ENCODE measurements at regions not wholly inside any gene's neighbourhood (a gene's known extent, or its start where the extent isn't known, plus 50 kb on each side); places are given as distances from the start of the nearest gene placed in this dataset.

DNA sequence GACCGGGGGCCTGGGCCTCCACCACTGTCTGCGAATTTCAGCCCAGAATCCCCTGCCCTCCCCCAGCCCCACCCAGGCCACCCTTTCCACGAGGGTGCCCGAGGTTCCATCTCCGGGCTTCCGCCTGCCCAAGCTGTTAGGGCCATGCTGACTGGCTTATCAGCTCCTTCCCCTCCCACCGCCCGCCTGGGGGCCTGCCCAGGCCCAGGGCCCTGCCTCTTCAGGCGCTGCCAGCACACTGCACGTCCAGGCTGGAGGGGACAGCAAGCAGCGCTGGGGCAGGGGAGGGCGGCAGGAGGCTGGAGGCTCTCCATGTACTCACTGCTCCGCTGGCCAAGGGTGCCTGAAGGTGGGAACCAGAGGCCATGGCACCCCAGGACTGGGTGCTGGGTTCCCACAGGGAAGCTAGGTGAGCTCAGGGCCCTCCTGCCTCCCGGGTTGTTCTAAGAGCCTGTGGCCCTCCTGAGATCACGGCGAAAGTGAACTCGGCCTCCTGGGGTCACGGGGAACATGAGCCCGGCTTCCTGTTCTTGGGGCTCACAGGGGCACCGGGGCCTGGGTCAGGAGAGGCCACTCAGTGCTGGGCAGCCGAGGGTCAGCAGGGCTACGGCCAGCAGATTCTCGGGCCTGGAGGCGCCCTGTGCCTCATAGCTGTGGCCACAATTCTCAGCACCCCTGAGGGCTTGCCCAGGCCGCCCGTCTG lies 57.7 kb upstream of the EGFL7 start:
- H3K4me3 ChIP-seq (ENCODE audit: low read length in 3 of 3), result no peak overlapping the region
- H3K9me3 ChIP-seq (ENCODE audit: control insufficient read depth in 2 of 3, insufficient read depth in 1 of 3, low read length in 3 of 3), result no peaks in the 10 kb centered on the region
- intact Hi-C loops (cut with DNase I), result no loop called here
- TF ChIP-seq, protein P1, sequence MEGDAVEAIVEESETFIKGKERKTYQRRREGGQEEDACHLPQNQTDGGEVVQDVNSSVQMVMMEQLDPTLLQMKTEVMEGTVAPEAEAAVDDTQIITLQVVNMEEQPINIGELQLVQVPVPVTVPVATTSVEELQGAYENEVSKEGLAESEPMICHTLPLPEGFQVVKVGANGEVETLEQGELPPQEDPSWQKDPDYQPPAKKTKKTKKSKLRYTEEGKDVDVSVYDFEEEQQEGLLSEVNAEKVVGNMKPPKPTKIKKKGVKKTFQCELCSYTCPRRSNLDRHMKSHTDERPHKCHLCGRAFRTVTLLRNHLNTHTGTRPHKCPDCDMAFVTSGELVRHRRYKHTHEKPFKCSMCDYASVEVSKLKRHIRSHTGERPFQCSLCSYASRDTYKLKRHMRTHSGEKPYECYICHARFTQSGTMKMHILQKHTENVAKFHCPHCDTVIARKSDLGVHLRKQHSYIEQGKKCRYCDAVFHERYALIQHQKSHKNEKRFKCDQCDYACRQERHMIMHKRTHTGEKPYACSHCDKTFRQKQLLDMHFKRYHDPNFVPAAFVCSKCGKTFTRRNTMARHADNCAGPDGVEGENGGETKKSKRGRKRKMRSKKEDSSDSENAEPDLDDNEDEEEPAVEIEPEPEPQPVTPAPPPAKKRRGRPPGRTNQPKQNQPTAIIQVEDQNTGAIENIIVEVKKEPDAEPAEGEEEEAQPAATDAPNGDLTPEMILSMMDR (IDR thresholded peaks at IDR 0.05; ENCODE audit: borderline replicate concordance, extremely low read depth, insufficient read depth), result no peak
- H3K9ac ChIP-seq (ENCODE audit: low read length in 3 of 3), result no peak overlapping the region
- no peak overlapping the region for H3K27ac ChIP-seq (ENCODE audit: low read depth in 2 of 2, low read length in 2 of 2)
- DNase-seq (peak in 2 of 5 donors; percentile 57 to 76), FAIRE-seq (no peak)
- H3K36me3 ChIP-seq (ENCODE audit: control insufficient read depth in 2 of 3, insufficient read depth in 3 of 3, low read length in 3 of 3), result no peaks in the 10 kb centered on the region
- H3K27me3 ChIP-seq (ENCODE audit: control insufficient read depth, insufficient read depth, low read length), result no peaks in the 10 kb centered on the region
- no peaks in the 10 kb centered on the region for H3K4me1 ChIP-seq (ENCODE audit: control insufficient read depth in 2 of 3, insufficient read depth in 2 of 3, low read depth in 1 of 3, low read length in 3 of 3)

DNA sequence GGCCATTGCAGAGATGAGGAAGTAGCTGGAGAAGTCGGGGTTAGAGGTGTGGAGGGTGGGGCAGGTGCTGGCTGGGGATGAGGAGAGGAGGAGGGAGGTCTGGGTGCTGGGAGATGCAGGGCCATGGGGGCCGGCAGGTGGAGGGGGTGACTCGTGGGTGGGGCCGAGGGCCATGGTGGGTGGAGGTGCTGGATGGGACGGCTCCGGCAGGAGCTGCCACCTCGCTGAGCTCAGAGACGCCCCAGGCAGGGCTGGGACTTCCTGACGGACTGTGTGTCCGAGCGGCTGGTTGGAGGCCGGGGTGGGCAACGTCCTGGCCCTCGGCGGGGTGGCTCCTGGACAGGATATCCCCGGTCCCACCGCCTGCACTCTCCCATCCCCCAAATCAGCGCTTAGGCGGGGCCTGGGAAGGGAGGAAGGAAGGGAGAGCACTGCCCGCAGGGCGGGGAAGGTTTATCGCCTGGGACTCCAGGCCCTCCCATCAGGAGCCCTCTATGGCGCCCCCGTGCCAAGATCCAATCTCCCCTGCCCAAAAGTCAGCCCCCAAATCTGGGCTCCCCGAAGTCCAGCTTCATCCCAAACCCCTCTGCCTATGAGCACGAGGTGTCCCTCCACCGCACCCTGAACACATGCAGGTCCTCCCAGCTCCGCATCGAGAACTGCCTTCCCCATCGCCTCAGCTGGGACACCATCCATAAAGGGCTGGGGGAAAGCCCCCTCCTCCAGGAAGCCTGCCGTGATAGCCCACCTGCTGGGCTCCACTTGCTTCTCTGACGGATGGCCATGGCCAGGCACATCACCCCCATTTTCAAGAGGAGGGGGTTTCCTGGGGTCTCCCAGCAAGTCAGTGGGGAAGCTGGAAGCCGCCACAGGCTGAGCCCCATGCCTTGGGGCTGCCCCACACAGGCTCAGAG lies 58.3 kb upstream of the NOTCH1 start:
- no peak for FAIRE-seq

DNA sequence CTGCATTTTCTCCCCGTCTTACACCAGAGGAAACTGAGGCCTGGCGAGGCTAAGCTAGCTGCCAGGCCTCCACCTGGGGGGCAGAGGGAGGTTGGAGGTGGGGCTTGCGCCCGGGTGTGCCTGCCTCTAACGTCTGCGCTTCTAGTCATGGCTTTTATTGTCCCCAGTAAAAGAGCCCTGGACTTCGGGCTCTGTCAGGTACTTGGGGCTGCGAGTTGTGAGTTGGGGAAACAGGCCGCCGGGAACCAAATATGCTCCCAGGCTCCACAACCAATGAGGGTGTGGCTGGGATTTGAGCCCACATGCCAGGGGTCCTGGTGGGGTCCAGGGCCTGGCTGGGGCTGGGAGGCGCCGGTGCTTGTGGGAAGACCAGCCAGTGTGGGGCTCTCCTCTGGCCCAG lies 57.4 kb upstream of the NOTCH1 start:
- peak in 1 of 5 donors; percentile 56 for DNase-seq
- no peaks in the 10 kb centered on the region for H3K9me3 ChIP-seq (ENCODE audit: control insufficient read depth in 2 of 3, insufficient read depth in 1 of 3, low read length in 3 of 3)
- TF ChIP-seq, protein P1 (IDR thresholded peaks at IDR 0.05; ENCODE audit: borderline replicate concordance, extremely low read depth, insufficient read depth), result no peak
- no peaks in the 10 kb centered on the region for H3K27me3 ChIP-seq (ENCODE audit: control insufficient read depth, insufficient read depth, low read length)
- no peaks in the 10 kb centered on the region for H3K4me1 ChIP-seq (ENCODE audit: control insufficient read depth in 2 of 3, insufficient read depth in 2 of 3, low read depth in 1 of 3, low read length in 3 of 3)
- no peak overlapping the region for H3K27ac ChIP-seq (ENCODE audit: low read depth in 2 of 2, low read length in 2 of 2)
- H3K36me3 ChIP-seq (ENCODE audit: control insufficient read depth in 2 of 3, insufficient read depth in 3 of 3, low read length in 3 of 3), result no peaks in the 10 kb centered on the region
- H3K9ac ChIP-seq (ENCODE audit: low read length in 3 of 3), result no peak overlapping the region
- FAIRE-seq, result no peak
- H3K4me3 ChIP-seq (ENCODE audit: low read length in 3 of 3), result no peak overlapping the region
- intact Hi-C loops (cut with DNase I), result no loop called here

More for the DNA sequence above, 58.3 kb upstream of the NOTCH1 start:
- no peaks in the 10 kb centered on the region for H3K4me1 ChIP-seq (ENCODE audit: control insufficient read depth in 2 of 3, insufficient read depth in 2 of 3, low read depth in 1 of 3, low read length in 3 of 3)
- no peaks in the 10 kb centered on the region for H3K9me3 ChIP-seq (ENCODE audit: control insufficient read depth in 2 of 3, insufficient read depth in 1 of 3, low read length in 3 of 3)
- no peaks in the 10 kb centered on the region for H3K36me3 ChIP-seq (ENCODE audit: control insufficient read depth in 2 of 3, insufficient read depth in 3 of 3, low read length in 3 of 3)
- H3K9ac ChIP-seq (ENCODE audit: low read length in 3 of 3), result no peak overlapping the region
- intact Hi-C loops (cut with DNase I), result no loop called here
- TF ChIP-seq, protein P1 (IDR thresholded peaks at IDR 0.05; ENCODE audit: borderline replicate concordance, extremely low read depth, insufficient read depth), result no peak
- peak overlapping the region in 1 of 2 donors; percentile 60 for H3K27ac ChIP-seq (ENCODE audit: low read depth in 2 of 2, low read length in 2 of 2)
- DNase-seq, result peak in 1 of 5 donors; percentile 86
- H3K4me3 ChIP-seq (ENCODE audit: low read length in 3 of 3), result no peak overlapping the region
- H3K27me3 ChIP-seq (ENCODE audit: control insufficient read depth, insufficient read depth, low read length), result no peaks in the 10 kb centered on the region

Measured in kidney (tissue), 13 donors.